Natural killer cell (primary cell): ENCODE measurements at regions not wholly inside any gene's neighbourhood (a gene's known extent, or its start where the extent isn't known, plus 50 kb on each side); places are given as distances from the start of the nearest gene placed in this dataset.

ENCODE experiments used
- ATAC-seq, 3 donors: fragments of 150-1000 bp in 2 of 3; fragments of 200-7000 bp in 1 of 3; cut with Tn5 transposase; 1 replicate in 1 of 3; 2 replicates in 2 of 3; pipeline ENCODE4 v1.10.0; 2021; ENCODE audit warnings: mild to moderate bottlenecking in 2 of 3, moderate library complexity in 2 of 3
- DNase-seq, 2 donors: peaks; one replicate each; pipeline versions ENCODE4 v3.0.0 to v3.0.0-alpha.2; 2013 to 2021; ENCODE audit warnings: mixed read lengths in 1 of 2
- H3K27ac ChIP-seq: one replicate; pipeline ENCODE4 v1.5.1; 2013; ENCODE audit warnings: mild to moderate bottlenecking, low read length
- H3K27me3 ChIP-seq: one replicate; pipeline ENCODE4 v1.6.1; 2013; ENCODE audit warnings: low read length; ENCODE audit not compliant: control insufficient read depth, insufficient read depth
- H3K36me3 ChIP-seq: one replicate; pipeline ENCODE4 v1.6.1; 2013; ENCODE audit warnings: low read length; ENCODE audit not compliant: control insufficient read depth, insufficient read depth
- H3K4me1 ChIP-seq: one replicate; pipeline ENCODE4 v1.6.1; 2013; ENCODE audit warnings: low read length; ENCODE audit not compliant: control insufficient read depth, insufficient read depth
- H3K4me3 ChIP-seq: one replicate; pipeline ENCODE4 v1.5.1; 2013; ENCODE audit warnings: low read length
- H3K9me3 ChIP-seq: one replicate; pipeline ENCODE4 v1.6.1; 2013; ENCODE audit warnings: low read length; ENCODE audit not compliant: control insufficient read depth, insufficient read depth
- H3K27ac Mint-ChIP-seq, 2 donors: one replicate each; pipeline ENCODE4 v1.8.0; 2022; ENCODE audit warnings: mild to moderate bottlenecking in 2 of 2, mixed read lengths in 2 of 2, moderate library complexity in 1 of 2
- H3K27me3 Mint-ChIP-seq, 2 donors: one replicate each; pipeline ENCODE4 v1.8.0; 2022; ENCODE audit warnings: low read depth in 2 of 2, mixed read lengths in 2 of 2
- H3K36me3 Mint-ChIP-seq: one replicate; pipeline ENCODE4 v1.8.0; 2022; ENCODE audit warnings: mixed read lengths
- H3K4me1 Mint-ChIP-seq, 2 donors: one replicate each; pipeline ENCODE4 v1.8.0; 2022; ENCODE audit warnings: mixed read lengths in 2 of 2
- H3K4me3 Mint-ChIP-seq: one replicate; pipeline ENCODE4 v1.8.0; 2022; ENCODE audit warnings: mild to moderate bottlenecking, moderate library complexity, mixed read lengths
- H3K9me3 Mint-ChIP-seq, 2 donors: one replicate each; pipeline ENCODE4 v1.8.0; 2022; ENCODE audit warnings: mixed read lengths in 2 of 2
- CTCF ChIP-seq: fragments of 200-600 bp; IDR thresholded peaks from one replicate; pipeline ENCODE4 v1.8.0; 2022; ENCODE audit warnings: antibody characterized with exemption
- WGBS: methylation state at CpG from one replicate; pipeline ENCODE4 v1.1.7; 2013; ENCODE audit warnings: missing lambda C conversion rate; ENCODE audit not compliant: insufficient coverage; 5-methylcytosine and 5-hydroxymethylcytosine counted together
- intact Hi-C: fragments of 100-400 bp; cut with micrococcal nuclease; formaldehyde crosslinking; loops from one replicate; pipeline ENCODE4 v1.14.2; 2022

GRCh38 chr10:107215681-107216080 lies 51.2 kb upstream of the SORCS1 start:
- no peak overlapping the region for H3K4me3 ChIP-seq
- H3K36me3 ChIP-seq: no peaks in the 10 kb centered on the region
- Mint-ChIP-seq H3K9me3 (peaks cover 0 to 2% of the 10 kb centered on the region in 2 donors), H3K4me3 (no peak overlapping the region), H3K4me1 (no peaks in the 10 kb centered on the region), H3K27me3 (peaks cover 0 to 3% of the 10 kb centered on the region in 2 donors), H3K27ac (no peak overlapping the region), H3K36me3 (no peaks in the 10 kb centered on the region)
- intact Hi-C loops: no loop called here
- TF ChIP-seq CTCF: no peak
- H3K27ac ChIP-seq: no peak overlapping the region
- DNase-seq (no peak), ATAC-seq (no peak)
- WGBS: 80% methylated on average over 1 of the region's 1 CpG
- H3K27me3 ChIP-seq: no peaks in the 10 kb centered on the region
- H3K9me3 ChIP-seq: peaks cover 5% of the 10 kb centered on the region
- H3K4me1 ChIP-seq: no peaks in the 10 kb centered on the region
